HCT116 (cell line): ENCODE measurements at regions not wholly inside any gene's neighbourhood (a gene's known extent, or its start where the extent isn't known, plus 50 kb on each side); places are given as distances from the start of the nearest gene placed in this dataset.

ENCODE experiments used
- CTCF ChIP-seq, 3 experiments: fragments of 200-600 bp in 1 of 3; sonication (generic) in 1 of 3; IDR thresholded peaks in 2 of 3; conservative IDR thresholded peaks in 1 of 3; 2 replicates each; pipeline ENCODE4 v1.5.1; 2012 to 2017; ENCODE audit warnings: low read depth in 2 of 3, low read length in 2 of 3, antibody characterized with exemption in 1 of 3, borderline replicate concordance in 1 of 3, control low read depth in 1 of 3, mild to moderate bottlenecking in 1 of 3, mixed read lengths in 1 of 3, mixed run types in 1 of 3, moderate library complexity in 1 of 3; ENCODE audit not compliant: insufficient read depth in 1 of 3
- EZH2phosphoT487 ChIP-seq: fragments of 200-600 bp; IDR thresholded peaks from 2 replicates; pipeline ENCODE4 v1.6.1; 2018; ENCODE audit warnings: antibody characterized with exemption, borderline replicate concordance
- FOSL1 ChIP-seq: IDR thresholded peaks from 2 replicates; pipeline ENCODE4 v1.6.1; 2012; ENCODE audit warnings: low read depth
- RAD21 ChIP-seq: IDR thresholded peaks from 2 replicates; pipeline ENCODE4 v1.6.1; 2012; ENCODE audit warnings: low read depth, mild to moderate bottlenecking
- ZBTB33 ChIP-seq: IDR thresholded peaks from 2 replicates; pipeline ENCODE4 v1.6.1; 2011; ENCODE audit warnings: mild to moderate bottlenecking, low read length, moderate library complexity; ENCODE audit not compliant: insufficient replicate concordance; ENCODE audit errors: extremely low read depth

GRCh38 chr5:126093718-126094117 lies 329.5 kb upstream of the GRAMD2B start:
- TF ChIP-seq EZH2phosphoT487 (no peak), RAD21 (no peak), FOSL1 (no peak), CTCF (IDR thresholded peaks at IDR 0.05 in 2 of 3, conservative IDR thresholded peaks at IDR 0.05 in 1 of 3; ENCODE audit: borderline replicate concordance in 1 of 3, insufficient read depth in 1 of 3, low read depth in 2 of 3, low read length in 2 of 3) (no peak), ZBTB33 (no peak)
